ENCODE measurements at regions not wholly inside any gene's neighbourhood (a gene's known extent, or its start where the extent isn't known, plus 50 kb on each side); places are given as distances from the start of the nearest gene placed in this dataset.

- TF ChIP-seq SUZ12 (IDR thresholded peaks at IDR 0.05) (no peak), SP1 (IDR thresholded peaks at IDR 0.05) (no peak), PKNOX1 (IDR thresholded peaks at IDR 0.05) (no peak), FOXK2 (IDR thresholded peaks at IDR 0.05) (no peak), FOXA1 (IDR thresholded peaks at IDR 0.05) (no peak), ELF4 (IDR thresholded peaks at IDR 0.05) (no peak), FOXM1 (IDR thresholded peaks at IDR 0.05; ENCODE audit: borderline replicate concordance) (no peak), ZNF384 (IDR thresholded peaks at IDR 0.05) (no peak), BHLHE40 (IDR thresholded peaks at IDR 0.05; ENCODE audit: borderline replicate concordance) (no peak), NFRKB (IDR thresholded peaks at IDR 0.05) (no peak), HDGF (IDR thresholded peaks at IDR 0.05; ENCODE audit: borderline replicate concordance) (no peak), LEF1 (IDR thresholded peaks at IDR 0.05; ENCODE audit: borderline replicate concordance) (no peak)
These were observed 187.2 kb downstream of the SHOX start for GRCh38 chrX:817759-818300.
